HEK293 (cell line): ENCODE measurements at regions not wholly inside any gene's neighbourhood (a gene's known extent, or its start where the extent isn't known, plus 50 kb on each side); places are given as distances from the start of the nearest gene placed in this dataset.

Source experiments
- CTCF ChIA-PET: fragments of 350-600 bp; formaldehyde crosslinking; extraction: SDS; loops from one replicate; lab custom pipeline; 2021; ENCODE audit warnings: antibody characterized with exemption; lab: Yijun Ruan, JAX
- POLR2A ChIA-PET: fragments of 300-600 bp; formaldehyde crosslinking; extraction: SDS; loops from one replicate; lab custom pipeline; 2020; ENCODE audit warnings: antibody characterized with exemption, inconsistent platforms; lab: Yijun Ruan, JAX
- H3K27ac ChIP-seq: fragments of 200-500 bp; sonication (Bioruptor generic); 2 replicates; pipeline ENCODE4 v1.5.1; 2014; ENCODE audit warnings: low read depth, low read length, control low read depth, inconsistent platforms; ENCODE audit errors: extremely low read depth
- H3K36me3 ChIP-seq, 2 experiments: fragments of 200-500 bp in 1 of 2; sonication (Bioruptor generic) in 1 of 2; 1 replicate in 1 of 2; 2 replicates in 1 of 2; pipeline ENCODE4 v1.5.1; 2014 to 2017; ENCODE audit warnings: inconsistent platforms in 2 of 2, low read length in 2 of 2; ENCODE audit not compliant: control insufficient read depth in 2 of 2, insufficient read depth in 1 of 2
- H3K4me1 ChIP-seq: fragments of 200-500 bp; sonication (Bioruptor generic); 2 replicates; pipeline ENCODE4 v1.5.1; 2014; ENCODE audit warnings: mild to moderate bottlenecking, low read length, inconsistent platforms; ENCODE audit not compliant: control insufficient read depth, insufficient read depth
- H3K4me3 ChIP-seq: 2 replicates; pipeline ENCODE4 v1.5.1; 2011; ENCODE audit warnings: low read depth, mild to moderate bottlenecking, control low read depth, low read length, moderate library complexity
- H3K9me3 ChIP-seq: fragments of 200-500 bp; sonication (Bioruptor generic); 2 replicates; pipeline ENCODE4 v1.5.1; 2014; ENCODE audit warnings: low read depth, low read length, inconsistent platforms; ENCODE audit not compliant: control insufficient read depth, insufficient read depth
- KLF7 ChIP-seq: fragments of 450-650 bp; formaldehyde crosslinking; IDR thresholded peaks from 2 replicates; pipeline ENCODE4 v1.5.1; 2016; ENCODE audit warnings: missing biosample characterization, missing genetic modification characterization, borderline replicate concordance
- SP2 ChIP-seq: fragments of 450-650 bp; formaldehyde crosslinking; IDR thresholded peaks from 2 replicates; pipeline ENCODE4 v1.5.1; 2016; ENCODE audit warnings: missing biosample characterization, missing genetic modification characterization
- SP3 ChIP-seq: fragments of 450-650 bp; formaldehyde crosslinking; IDR thresholded peaks from 2 replicates; pipeline ENCODE4 v1.5.1; 2016; ENCODE audit warnings: missing biosample characterization, missing genetic modification characterization
- SP7 ChIP-seq: fragments of 450-650 bp; formaldehyde crosslinking; IDR thresholded peaks from 2 replicates; pipeline ENCODE4 v1.5.1; 2016; ENCODE audit warnings: missing biosample characterization, missing genetic modification characterization
- TRIM28 ChIP-seq: IDR thresholded peaks from 2 replicates; pipeline ENCODE4 v1.6.1; 2011; ENCODE audit warnings: low read length, control low read depth, borderline replicate concordance
- ZNF202 ChIP-seq: fragments of 450-650 bp; formaldehyde crosslinking; IDR thresholded peaks from 2 replicates; pipeline ENCODE4 v1.5.1; 2016; ENCODE audit warnings: missing biosample characterization, missing genetic modification characterization, borderline replicate concordance
- ZNF239 ChIP-seq: fragments of 450-650 bp; formaldehyde crosslinking; IDR thresholded peaks from 2 replicates; pipeline ENCODE4 v1.5.1; 2016; ENCODE audit warnings: missing biosample characterization, missing genetic modification characterization
- ZNF302 ChIP-seq: fragments of 450-650 bp; formaldehyde crosslinking; IDR thresholded peaks from 2 replicates; pipeline ENCODE4 v1.5.1; 2016; ENCODE audit warnings: missing biosample characterization, missing genetic modification characterization, low read depth
- ZNF416 ChIP-seq: fragments of 450-650 bp; formaldehyde crosslinking; IDR thresholded peaks from 2 replicates; pipeline ENCODE4 v1.5.1; 2016; ENCODE audit warnings: missing biosample characterization, missing genetic modification characterization
- ZNF473 ChIP-seq: fragments of 450-650 bp; formaldehyde crosslinking; IDR thresholded peaks from 2 replicates; pipeline ENCODE4 v1.5.1; 2017; ENCODE audit warnings: missing biosample characterization, missing genetic modification characterization
- ZNF549 ChIP-seq: fragments of 450-650 bp; IDR thresholded peaks from 2 replicates; pipeline ENCODE4 v1.5.1; 2018; ENCODE audit warnings: missing biosample characterization, missing genetic modification characterization, mild to moderate bottlenecking, inconsistent platforms, moderate library complexity
- ZNF596 ChIP-seq: fragments of 450-650 bp; IDR thresholded peaks from 2 replicates; pipeline ENCODE4 v1.5.0; 2018; ENCODE audit warnings: missing biosample characterization, mild to moderate bottlenecking, missing genetic modification characterization, moderate library complexity
- ZNF677 ChIP-seq: fragments of 450-650 bp; IDR thresholded peaks from 2 replicates; pipeline ENCODE4 v1.5.0; 2018; ENCODE audit warnings: missing biosample characterization, mild to moderate bottlenecking, missing genetic modification characterization, moderate library complexity
- ZNF747 ChIP-seq: fragments of 450-650 bp; formaldehyde crosslinking; IDR thresholded peaks from 2 replicates; pipeline ENCODE4 v1.5.1; 2016; ENCODE audit warnings: missing biosample characterization, missing genetic modification characterization
- TF ChIP-seq, protein P1 (sequence below): fragments of 450-650 bp; formaldehyde crosslinking; IDR thresholded peaks from 2 replicates; pipeline ENCODE4 v1.5.1; 2016; ENCODE audit warnings: missing biosample characterization, missing genetic modification characterization
- TF ChIP-seq, protein P2 (sequence below): fragments of 450-650 bp; IDR thresholded peaks from 2 replicates; pipeline ENCODE4 v1.5.1; 2018; ENCODE audit warnings: missing biosample characterization, mild to moderate bottlenecking, missing genetic modification characterization
- TF ChIP-seq, protein P3 (sequence below): fragments of 450-650 bp; formaldehyde crosslinking; IDR thresholded peaks from 2 replicates; pipeline ENCODE4 v1.5.1; 2016; ENCODE audit warnings: missing biosample characterization, missing genetic modification characterization

DNA sequence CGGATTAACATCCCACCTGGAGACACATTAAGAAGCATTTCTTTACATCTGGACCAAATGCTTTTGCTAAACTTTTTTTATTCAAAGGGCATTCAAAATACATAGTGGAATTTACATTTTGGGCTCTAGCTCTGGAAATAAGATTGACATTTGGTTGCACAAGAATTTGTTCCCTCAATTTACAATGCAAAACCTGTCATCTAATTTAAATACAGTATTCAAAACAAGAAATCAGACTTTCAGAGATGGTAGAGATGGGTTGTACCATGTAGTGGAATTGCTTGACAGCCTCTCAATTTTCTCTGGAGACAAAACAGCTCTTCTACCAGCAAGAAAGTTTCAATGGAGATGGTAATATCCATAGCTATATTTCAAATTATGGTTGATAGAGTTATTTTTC is 275.8 kb downstream of the ATP23 start:
- no peaks in the 10 kb centered on the region for H3K36me3 ChIP-seq
- TF ChIP-seq KLF7 (tag by site-specific recombination) (no peak), ZNF747 (tag by site-specific recombination) (no peak), ZNF202 (tag by site-specific recombination) (no peak), ZNF416 (tag by site-specific recombination) (no peak), SP7 (tag by site-specific recombination) (no peak), ZNF677 (tag by site-specific recombination) (no peak)
- POLR2A ChIA-PET: no interaction called here
- peaks cover 2% of the 10 kb centered on the region; the same call in 1 of the 2 replicates for H3K9me3 ChIP-seq
- CTCF ChIA-PET: no interaction called here
- H3K4me3 ChIP-seq: no peak overlapping the region
- no peak overlapping the region for H3K27ac ChIP-seq
- no peaks in the 10 kb centered on the region for H3K4me1 ChIP-seq

DNA sequence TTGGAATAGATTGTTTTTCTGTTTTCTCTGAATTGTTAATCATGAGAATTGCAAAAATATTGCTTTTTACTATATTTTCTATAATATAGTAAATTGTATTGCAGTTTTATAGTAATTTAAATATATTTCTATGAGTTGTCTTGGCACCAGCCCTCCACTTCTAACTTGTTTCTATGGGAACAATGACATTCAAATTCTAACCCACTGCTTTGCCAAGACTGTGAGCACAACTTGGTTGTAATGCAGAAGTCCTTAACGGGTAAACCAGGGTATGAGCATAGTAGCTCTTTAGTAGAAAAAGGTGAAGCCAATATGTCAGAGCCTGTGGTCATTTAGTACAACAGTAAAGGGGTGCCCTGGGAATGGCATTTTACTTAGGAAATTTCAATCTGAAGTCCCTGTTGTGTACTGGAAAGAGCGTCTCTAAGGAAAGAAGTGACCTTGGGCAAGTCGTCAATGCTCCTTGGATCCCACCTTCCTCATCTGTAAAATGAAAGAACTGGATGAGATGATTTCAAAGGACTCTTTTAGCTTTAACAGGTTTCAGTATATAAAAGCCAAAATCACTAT is 283.3 kb downstream of the ATP23 start:
- Histone ChIP-seq H3K9me3 (peaks cover 2% of the 10 kb centered on the region; the same call in 1 of the 2 replicates), H3K27ac (no peak overlapping the region), H3K4me3 (no peak overlapping the region), H3K36me3 (no peaks in the 10 kb centered on the region), H3K4me1 (no peaks in the 10 kb centered on the region)
- CTCF ChIA-PET: interaction anchor here (1.0 kb wide), 1 partner anchor 12 kb away, joined by 3 read pairs; no protein-coding TSS in a partner anchor
- TF ChIP-seq ZNF302: no peak
- TF ChIP-seq, protein P1, sequence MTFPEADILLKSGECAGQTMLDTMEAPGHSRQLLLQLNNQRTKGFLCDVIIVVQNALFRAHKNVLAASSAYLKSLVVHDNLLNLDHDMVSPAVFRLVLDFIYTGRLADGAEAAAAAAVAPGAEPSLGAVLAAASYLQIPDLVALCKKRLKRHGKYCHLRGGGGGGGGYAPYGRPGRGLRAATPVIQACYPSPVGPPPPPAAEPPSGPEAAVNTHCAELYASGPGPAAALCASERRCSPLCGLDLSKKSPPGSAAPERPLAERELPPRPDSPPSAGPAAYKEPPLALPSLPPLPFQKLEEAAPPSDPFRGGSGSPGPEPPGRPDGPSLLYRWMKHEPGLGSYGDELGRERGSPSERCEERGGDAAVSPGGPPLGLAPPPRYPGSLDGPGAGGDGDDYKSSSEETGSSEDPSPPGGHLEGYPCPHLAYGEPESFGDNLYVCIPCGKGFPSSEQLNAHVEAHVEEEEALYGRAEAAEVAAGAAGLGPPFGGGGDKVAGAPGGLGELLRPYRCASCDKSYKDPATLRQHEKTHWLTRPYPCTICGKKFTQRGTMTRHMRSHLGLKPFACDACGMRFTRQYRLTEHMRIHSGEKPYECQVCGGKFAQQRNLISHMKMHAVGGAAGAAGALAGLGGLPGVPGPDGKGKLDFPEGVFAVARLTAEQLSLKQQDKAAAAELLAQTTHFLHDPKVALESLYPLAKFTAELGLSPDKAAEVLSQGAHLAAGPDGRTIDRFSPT: no peak
- TF ChIP-seq, protein P2, sequence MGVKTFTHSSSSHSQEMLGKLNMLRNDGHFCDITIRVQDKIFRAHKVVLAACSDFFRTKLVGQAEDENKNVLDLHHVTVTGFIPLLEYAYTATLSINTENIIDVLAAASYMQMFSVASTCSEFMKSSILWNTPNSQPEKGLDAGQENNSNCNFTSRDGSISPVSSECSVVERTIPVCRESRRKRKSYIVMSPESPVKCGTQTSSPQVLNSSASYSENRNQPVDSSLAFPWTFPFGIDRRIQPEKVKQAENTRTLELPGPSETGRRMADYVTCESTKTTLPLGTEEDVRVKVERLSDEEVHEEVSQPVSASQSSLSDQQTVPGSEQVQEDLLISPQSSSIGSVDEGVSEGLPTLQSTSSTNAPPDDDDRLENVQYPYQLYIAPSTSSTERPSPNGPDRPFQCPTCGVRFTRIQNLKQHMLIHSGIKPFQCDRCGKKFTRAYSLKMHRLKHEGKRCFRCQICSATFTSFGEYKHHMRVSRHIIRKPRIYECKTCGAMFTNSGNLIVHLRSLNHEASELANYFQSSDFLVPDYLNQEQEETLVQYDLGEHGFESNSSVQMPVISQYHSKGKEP (tag by site-specific recombination): no peak
- TF ChIP-seq TRIM28: no peak
- no peak for TF ChIP-seq SP3 (tag by site-specific recombination)
- no peak for TF ChIP-seq ZNF596 (tag by site-specific recombination)
- TF ChIP-seq ZNF473 (tag by site-specific recombination): no peak
- TF ChIP-seq ZNF239 (tag by site-specific recombination): no peak
- no peak for TF ChIP-seq SP2 (tag by site-specific recombination)
- TF ChIP-seq, protein P3, sequence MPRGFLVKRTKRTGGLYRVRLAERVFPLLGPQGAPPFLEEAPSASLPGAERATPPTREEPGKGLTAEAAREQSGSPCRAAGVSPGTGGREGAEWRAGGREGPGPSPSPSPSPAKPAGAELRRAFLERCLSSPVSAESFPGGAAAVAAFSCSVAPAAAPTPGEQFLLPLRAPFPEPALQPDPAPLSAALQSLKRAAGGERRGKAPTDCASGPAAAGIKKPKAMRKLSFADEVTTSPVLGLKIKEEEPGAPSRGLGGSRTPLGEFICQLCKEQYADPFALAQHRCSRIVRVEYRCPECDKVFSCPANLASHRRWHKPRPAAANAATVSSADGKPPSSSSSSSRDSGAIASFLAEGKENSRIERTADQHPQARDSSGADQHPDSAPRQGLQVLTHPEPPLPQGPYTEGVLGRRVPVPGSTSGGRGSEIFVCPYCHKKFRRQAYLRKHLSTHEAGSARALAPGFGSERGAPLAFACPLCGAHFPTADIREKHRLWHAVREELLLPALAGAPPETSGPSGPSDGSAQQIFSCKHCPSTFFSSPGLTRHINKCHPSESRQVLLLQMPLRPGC (tag by site-specific recombination): no peak
- no peak for TF ChIP-seq ZNF549 (tag by site-specific recombination)
- POLR2A ChIA-PET: no interaction called here
